B cell (primary cell): ENCODE measurements at regions not wholly inside any gene's neighbourhood (a gene's known extent, or its start where the extent isn't known, plus 50 kb on each side); places are given as distances from the start of the nearest gene placed in this dataset.
"Not testable (repeated sequence)": the region's sequence is repeated elsewhere in the genome, so short reads cannot be mapped to it uniquely, and the experiment has no call there.

Source experiments
- ATAC-seq: fragments of 200-7000 bp; cut with Tn5 transposase; one replicate; pipeline ENCODE4 v1.10.0; 2021; ENCODE audit warnings: low read depth, mild to moderate bottlenecking, moderate number of reproducible peaks, moderate library complexity
- CTCF ChIA-PET: fragments of 350-600 bp; sonication (Branson Sonifier 250); formaldehyde crosslinking; loops from one replicate; lab custom pipeline; 2021; ENCODE audit warnings: antibody characterized with exemption, inconsistent platforms; lab: Charles Lee
- POLR2A ChIA-PET: fragments of 350-600 bp; sonication (Branson Sonifier 250); formaldehyde crosslinking; loops from one replicate; lab custom pipeline; 2021; ENCODE audit warnings: antibody characterized with exemption; lab: Charles Lee
- DNase-seq: peaks from one replicate; pipeline ENCODE4 v3.0.0; 2013
- H2AFZ ChIP-seq: 2 replicates; pipeline ENCODE4 v1.6.1; 2012; ENCODE audit warnings: mild to moderate bottlenecking, low read depth, low read length; ENCODE audit not compliant: insufficient read depth, poor library complexity, severe bottlenecking
- H3K27ac ChIP-seq, 2 donors: 1 replicate in 1 of 2; 2 replicates in 1 of 2; pipeline ENCODE4 v1.5.1; 2012 to 2013; ENCODE audit warnings: low read length in 2 of 2, mild to moderate bottlenecking in 2 of 2, moderate library complexity in 1 of 2
- H3K27me3 ChIP-seq, 4 experiments: fragments of 200-600 bp in 1 of 4; sonication (generic) in 1 of 4; replicated peaks in 1 of 4; 1 replicate in 2 of 4; 2 replicates in 2 of 4; pipeline versions ENCODE4 v1.6.1 to v1.7.0; 2013 to 2016; ENCODE audit warnings: low read length in 3 of 4, mild to moderate bottlenecking in 2 of 4, mixed read lengths in 1 of 4, moderate library complexity in 1 of 4; ENCODE audit not compliant: insufficient read depth in 4 of 4, control insufficient read depth in 3 of 4; ENCODE audit errors: control extremely low read depth in 1 of 4
- H3K36me3 ChIP-seq, 2 experiments: replicated peaks in 1 of 2; 1 replicate in 1 of 2; 2 replicates in 1 of 2; pipeline versions ENCODE4 v1.6.1 to v1.7.1; 2013; ENCODE audit warnings: low read length in 1 of 2; ENCODE audit not compliant: insufficient read depth in 2 of 2, control insufficient read depth in 1 of 2; ENCODE audit errors: control extremely low read depth in 1 of 2, extremely low read depth in 1 of 2
- H3K4me1 ChIP-seq, 2 donors: fragments of 200-600 bp in 1 of 2; sonication (generic) in 1 of 2; 1 replicate in 1 of 2; 2 replicates in 1 of 2; pipeline versions ENCODE4 v1.5.1 to v1.6.1; 2013 to 2017; ENCODE audit warnings: low read length in 2 of 2; ENCODE audit not compliant: control insufficient read depth in 2 of 2, insufficient read depth in 2 of 2
- H3K4me2 ChIP-seq: replicated peaks from 2 replicates; pipeline ENCODE3; 2012; ENCODE audit warnings: mild to moderate bottlenecking, low read depth, low read length; ENCODE audit not compliant: poor library complexity, severe bottlenecking
- H3K4me3 ChIP-seq, 5 experiments: fragments of 200-600 bp in 1 of 5; sonication (generic) in 1 of 5; 1 replicate in 3 of 5; 2 replicates in 2 of 5; pipeline versions ENCODE4 v1.5.1 to v1.7.0; 2011 to 2016; ENCODE audit warnings: low read length in 4 of 5, mild to moderate bottlenecking in 4 of 5, low read depth in 2 of 5, control low read depth in 1 of 5, moderate library complexity in 1 of 5; ENCODE audit not compliant: insufficient read depth in 1 of 5; ENCODE audit errors: control extremely low read depth in 1 of 5, extremely low read depth in 1 of 5
- H3K79me2 ChIP-seq: fragments of 200-600 bp; sonication (generic); one replicate; pipeline ENCODE4 v1.6.0; 2016; ENCODE audit warnings: low read length; ENCODE audit not compliant: control insufficient read depth, insufficient read depth
- H3K9ac ChIP-seq: fragments of 200-600 bp; sonication (generic); 2 replicates; pipeline ENCODE4 v1.6.1; 2017; ENCODE audit warnings: mild to moderate bottlenecking, low read length, moderate library complexity
- H3K9me3 ChIP-seq, 3 donors: one replicate each; pipeline versions ENCODE4 v1.6.1 to v1.7.1; 2013; ENCODE audit warnings: low read length in 2 of 3; ENCODE audit not compliant: control insufficient read depth in 2 of 3, insufficient read depth in 1 of 3; ENCODE audit errors: control extremely low read depth in 1 of 3
- H4K20me1 ChIP-seq: 2 replicates; pipeline ENCODE4 v1.6.0; 2012; ENCODE audit warnings: mild to moderate bottlenecking, low read length; ENCODE audit not compliant: insufficient read depth, control insufficient read depth, poor library complexity, severe bottlenecking
- H3K27ac Mint-ChIP-seq: one replicate; pipeline ENCODE4 v1.8.0; 2021; ENCODE audit warnings: mixed read lengths
- H3K27me3 Mint-ChIP-seq: one replicate; pipeline ENCODE4 v1.8.0; 2021; ENCODE audit warnings: mixed read lengths
- H3K4me1 Mint-ChIP-seq: one replicate; pipeline ENCODE4 v1.8.0; 2021; ENCODE audit warnings: mixed read lengths
- H3K4me3 Mint-ChIP-seq: one replicate; pipeline ENCODE4 v1.8.0; 2021; ENCODE audit warnings: mixed read lengths
- H3K9me3 Mint-ChIP-seq: one replicate; pipeline ENCODE4 v1.8.0; 2022; ENCODE audit warnings: mixed read lengths; ENCODE audit not compliant: insufficient read depth
- EZH2 ChIP-seq: IDR thresholded peaks from 2 replicates; pipeline ENCODE4 v1.6.1; 2012; ENCODE audit warnings: borderline replicate concordance, low read depth, mild to moderate bottlenecking, moderate library complexity, low read length; ENCODE audit not compliant: insufficient read depth, poor library complexity, severe bottlenecking
- WGBS: methylation state at CpG from one replicate; pipeline ENCODE4 v1.1.5; 2013; ENCODE audit warnings: missing lambda C conversion rate; ENCODE audit not compliant: insufficient coverage; 5-methylcytosine and 5-hydroxymethylcytosine counted together
- intact Hi-C: fragments of 100-400 bp; cut with micrococcal nuclease; formaldehyde crosslinking; loops from one replicate; pipeline ENCODE4 v1.10.0; 2022
- TF ChIP-seq, protein P1 (sequence below): fragments of 200-600 bp; IDR thresholded peaks from one replicate; pipeline ENCODE4 v1.8.0; 2022; ENCODE audit warnings: antibody characterized with exemption, mild to moderate bottlenecking

DNA sequence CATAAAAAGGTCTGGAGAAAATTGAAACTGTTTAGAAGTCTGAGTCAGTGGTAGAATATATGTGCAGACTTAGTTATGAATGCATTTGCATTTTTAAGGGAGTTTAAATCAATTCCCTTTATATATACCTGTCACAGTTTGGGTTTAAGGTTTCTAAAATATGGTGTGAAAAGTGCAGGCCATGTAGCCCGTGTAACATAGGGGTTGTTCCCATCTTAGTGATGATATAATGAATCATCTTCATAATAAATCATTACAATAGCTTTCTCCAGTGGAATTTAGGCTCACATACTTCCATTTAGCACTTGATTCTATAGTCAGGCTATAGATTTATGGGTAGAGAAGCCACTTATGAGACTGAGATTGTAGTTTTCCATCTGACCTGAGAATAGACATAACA is 1162.4 kb downstream of the SLC16A7 start:
- H4K20me1 ChIP-seq: no peaks in the 10 kb centered on the region
- no peaks in the 10 kb centered on the region for H3K4me1 ChIP-seq
- no peaks in the 10 kb centered on the region for H3K27me3 ChIP-seq
- no CpG with 5 or more reads among the region's 1 CpG for WGBS
- DNase-seq (no peak), ATAC-seq (no peak)
- no peaks in the 10 kb centered on the region for H3K79me2 ChIP-seq
- H3K4me2 ChIP-seq: no peak overlapping the region
- H3K4me1 Mint-ChIP-seq: no peaks in the 10 kb centered on the region
- POLR2A ChIA-PET: no interaction called here
- H3K4me3 Mint-ChIP-seq: no peak overlapping the region
- no peaks in the 10 kb centered on the region for H3K9me3 ChIP-seq
- H3K27me3 Mint-ChIP-seq: no peaks in the 10 kb centered on the region
- intact Hi-C loops: no loop called here
- H3K36me3 ChIP-seq: no peaks in the 10 kb centered on the region
- peaks cover 5% of the 10 kb centered on the region for H3K9me3 Mint-ChIP-seq
- H2AFZ ChIP-seq: no peak overlapping the region
- H3K4me3 ChIP-seq: no peak overlapping the region
- CTCF ChIA-PET: no interaction called here
- TF ChIP-seq EZH2: no peak
- TF ChIP-seq, protein P1, sequence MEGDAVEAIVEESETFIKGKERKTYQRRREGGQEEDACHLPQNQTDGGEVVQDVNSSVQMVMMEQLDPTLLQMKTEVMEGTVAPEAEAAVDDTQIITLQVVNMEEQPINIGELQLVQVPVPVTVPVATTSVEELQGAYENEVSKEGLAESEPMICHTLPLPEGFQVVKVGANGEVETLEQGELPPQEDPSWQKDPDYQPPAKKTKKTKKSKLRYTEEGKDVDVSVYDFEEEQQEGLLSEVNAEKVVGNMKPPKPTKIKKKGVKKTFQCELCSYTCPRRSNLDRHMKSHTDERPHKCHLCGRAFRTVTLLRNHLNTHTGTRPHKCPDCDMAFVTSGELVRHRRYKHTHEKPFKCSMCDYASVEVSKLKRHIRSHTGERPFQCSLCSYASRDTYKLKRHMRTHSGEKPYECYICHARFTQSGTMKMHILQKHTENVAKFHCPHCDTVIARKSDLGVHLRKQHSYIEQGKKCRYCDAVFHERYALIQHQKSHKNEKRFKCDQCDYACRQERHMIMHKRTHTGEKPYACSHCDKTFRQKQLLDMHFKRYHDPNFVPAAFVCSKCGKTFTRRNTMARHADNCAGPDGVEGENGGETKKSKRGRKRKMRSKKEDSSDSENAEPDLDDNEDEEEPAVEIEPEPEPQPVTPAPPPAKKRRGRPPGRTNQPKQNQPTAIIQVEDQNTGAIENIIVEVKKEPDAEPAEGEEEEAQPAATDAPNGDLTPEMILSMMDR: no peak
- H3K27ac ChIP-seq: no peak overlapping the region
- no peak overlapping the region for H3K27ac Mint-ChIP-seq
- no peak overlapping the region for H3K9ac ChIP-seq

DNA sequence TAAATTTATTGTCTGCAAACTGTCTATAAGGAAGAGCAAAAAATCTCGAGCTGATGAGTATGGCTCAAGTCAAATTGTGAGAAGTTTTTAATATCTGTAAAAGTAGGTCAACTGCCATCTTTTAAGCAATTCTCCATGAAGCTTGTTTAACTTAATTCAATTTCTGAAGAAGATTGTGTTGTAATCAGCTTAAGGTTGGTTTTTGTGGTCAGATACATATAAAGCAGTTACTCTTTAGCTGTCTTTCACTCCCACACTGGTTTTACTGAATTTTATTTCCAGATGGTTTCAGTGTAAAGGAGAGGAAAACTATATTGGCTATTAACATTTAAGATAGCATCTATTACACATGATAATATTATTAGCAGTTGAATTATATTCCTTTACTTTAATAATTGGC is 1165.1 kb downstream of the SLC16A7 start:
- H3K4me2 ChIP-seq: no peak overlapping the region
- no peaks in the 10 kb centered on the region for H4K20me1 ChIP-seq
- Mint-ChIP-seq H3K4me3 (no peak overlapping the region), H3K9me3 (peaks cover 2% of the 10 kb centered on the region), H3K27ac (no peak overlapping the region), H3K4me1 (no peaks in the 10 kb centered on the region), H3K27me3 (no peaks in the 10 kb centered on the region)
- H3K9me3 ChIP-seq: no peaks in the 10 kb centered on the region
- H3K27ac ChIP-seq: no peak overlapping the region
- H3K4me3 ChIP-seq: no peak overlapping the region
- POLR2A ChIA-PET: no interaction called here
- TF ChIP-seq, protein P1: no peak
- TF ChIP-seq EZH2: no peak
- ATAC-seq (no peak), DNase-seq (no peak)
- no peak overlapping the region for H2AFZ ChIP-seq
- CTCF ChIA-PET: no interaction called here
- no peaks in the 10 kb centered on the region for H3K36me3 ChIP-seq
- no peak overlapping the region for H3K9ac ChIP-seq
- no peaks in the 10 kb centered on the region for H3K79me2 ChIP-seq
- H3K4me1 ChIP-seq: no peaks in the 10 kb centered on the region
- no CpG with 5 or more reads among the region's 1 CpG for WGBS
- intact Hi-C loops: no loop called here
- no peaks in the 10 kb centered on the region for H3K27me3 ChIP-seq

DNA sequence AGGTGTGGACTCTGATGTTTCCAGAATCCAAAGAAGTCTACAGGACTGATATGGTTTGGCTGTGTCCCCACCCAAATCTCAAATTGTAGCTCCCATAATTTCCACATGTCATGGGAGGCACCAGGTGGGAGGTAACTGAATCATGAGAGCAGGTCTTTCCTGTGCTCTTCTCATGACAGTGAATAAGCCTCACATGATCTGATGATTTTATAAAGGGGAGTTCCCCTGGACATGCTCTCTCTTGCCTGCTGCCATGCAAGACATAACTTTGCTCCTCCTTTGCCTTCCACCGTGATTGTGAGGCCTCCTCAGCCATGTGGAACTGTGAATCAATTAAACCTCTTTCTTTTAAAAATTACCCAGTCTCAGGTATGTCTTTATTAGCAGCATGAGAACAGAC is 1205.3 kb downstream of the SLC16A7 start:
- H3K27ac Mint-ChIP-seq, H3K4me3 ChIP-seq, H3K27me3 Mint-ChIP-seq, H3K4me2 ChIP-seq, CTCF ChIA-PET, H3K9me3 ChIP-seq, H4K20me1 ChIP-seq, H3K79me2 ChIP-seq, H3K9me3 Mint-ChIP-seq, H3K27ac ChIP-seq, H3K36me3 ChIP-seq, POLR2A ChIA-PET, DNase-seq, H2AFZ ChIP-seq, H3K4me3 Mint-ChIP-seq, H3K9ac ChIP-seq, H3K4me1 Mint-ChIP-seq, H3K27me3 ChIP-seq, H3K4me1 ChIP-seq, ATAC-seq, intact Hi-C loops: not testable (repeated sequence)
- no CpG with 5 or more reads among the region's 1 CpG for WGBS
